ENCODE measurements at regions not wholly inside any gene's neighbourhood (a gene's known extent, or its start where the extent isn't known, plus 50 kb on each side); places are given as distances from the start of the nearest gene placed in this dataset.

GRCh38 chr2:144702051-144702450 is 182.1 kb upstream of the ZEB2 start:
- no TSS peak for BruUV-seq (replicated peaks)
- TF ChIP-seq EZH2 (IDR thresholded peaks at IDR 0.05; ENCODE audit: borderline replicate concordance, low read depth, low read length, poor library complexity, severe bottlenecking) (no peak), CTCF (conservative IDR thresholded peaks at IDR 0.05; ENCODE audit: low read depth, low read length) (no peak)
- no peaks in the 10 kb centered on the region for H3K36me3 ChIP-seq (ENCODE audit: insufficient read depth, low read length, poor library complexity, severe bottlenecking)

GRCh38 chr2:144701259-144701658 is 181.3 kb upstream of the ZEB2 start:
- Histone ChIP-seq H3K4me1 (ENCODE audit: insufficient read depth, low read length, poor library complexity, severe bottlenecking) (peaks cover 6% of the 10 kb centered on the region), H3K27me3 (replicated peaks; ENCODE audit: insufficient read depth, low read depth, low read length, poor library complexity) (no peaks in the 10 kb centered on the region), H3K36me3 (ENCODE audit: insufficient read depth, low read length, poor library complexity, severe bottlenecking) (no peaks in the 10 kb centered on the region), H3K27ac (ENCODE audit: low read depth, low read length, poor library complexity, severe bottlenecking) (no peak overlapping the region), H3K4me3 (ENCODE audit: low read depth, low read length, poor library complexity, severe bottlenecking) (no peak overlapping the region), H3K9me3 (ENCODE audit: low read depth, low read length, poor library complexity, severe bottlenecking) (no peaks in the 10 kb centered on the region)
- TF ChIP-seq EZH2 (IDR thresholded peaks at IDR 0.05; ENCODE audit: borderline replicate concordance, low read depth, low read length, poor library complexity, severe bottlenecking) (no peak), CTCF (conservative IDR thresholded peaks at IDR 0.05; ENCODE audit: low read depth, low read length) (no peak)
- intact Hi-C loops (cut with micrococcal nuclease; ENCODE audit: unreplicated experiment), result no loop called here
- no peak for DNase-seq (ENCODE audit: low spot score)
- POLR2A ChIA-PET (ENCODE audit: low non-redundant PET), result no interaction called here
- no TSS peak for BruUV-seq (replicated peaks)
- CTCF ChIA-PET, result no interaction called here

More at GRCh38 chr2:144702051-144702450, 182.1 kb upstream of the ZEB2 start:
- Histone ChIP-seq H3K9me3 (ENCODE audit: low read depth, low read length, poor library complexity, severe bottlenecking) (no peaks in the 10 kb centered on the region), H3K4me3 (ENCODE audit: low read depth, low read length, poor library complexity, severe bottlenecking) (no peak overlapping the region), H3K27me3 (replicated peaks; ENCODE audit: insufficient read depth, low read depth, low read length, poor library complexity) (no peaks in the 10 kb centered on the region), H3K27ac (ENCODE audit: low read depth, low read length, poor library complexity, severe bottlenecking) (no peak overlapping the region), H3K4me1 (ENCODE audit: insufficient read depth, low read length, poor library complexity, severe bottlenecking) (peaks cover 6% of the 10 kb centered on the region)
- POLR2A ChIA-PET (ENCODE audit: low non-redundant PET), result no interaction called here
- DNase-seq (ENCODE audit: low spot score), result no peak
- intact Hi-C loops (cut with micrococcal nuclease; ENCODE audit: unreplicated experiment), result no loop called here
- CTCF ChIA-PET, result no interaction called here

GRCh38 chr2:144698156-144698555 is 178.2 kb upstream of the ZEB2 start:
- TF ChIP-seq EZH2 (IDR thresholded peaks at IDR 0.05; ENCODE audit: borderline replicate concordance, low read depth, low read length, poor library complexity, severe bottlenecking) (no peak), CTCF (conservative IDR thresholded peaks at IDR 0.05; ENCODE audit: low read depth, low read length) (no peak)
- no TSS peak for BruUV-seq (replicated peaks)
- Histone ChIP-seq H3K4me1 (ENCODE audit: insufficient read depth, low read length, poor library complexity, severe bottlenecking) (no peaks in the 10 kb centered on the region), H3K4me3 (ENCODE audit: low read depth, low read length, poor library complexity, severe bottlenecking) (no peak overlapping the region), H3K36me3 (ENCODE audit: insufficient read depth, low read length, poor library complexity, severe bottlenecking) (no peaks in the 10 kb centered on the region), H3K27me3 (replicated peaks; ENCODE audit: insufficient read depth, low read depth, low read length, poor library complexity) (no peaks in the 10 kb centered on the region), H3K27ac (ENCODE audit: low read depth, low read length, poor library complexity, severe bottlenecking) (no peak overlapping the region), H3K9me3 (ENCODE audit: low read depth, low read length, poor library complexity, severe bottlenecking) (no peaks in the 10 kb centered on the region)
- intact Hi-C loops (cut with micrococcal nuclease; ENCODE audit: unreplicated experiment), result no loop called here
- CTCF ChIA-PET, result interaction anchor here (0.8 kb wide), 1 partner anchor 1438 kb away, joined by 4 read pairs; no protein-coding TSS in a partner anchor
- no peak for DNase-seq (ENCODE audit: low spot score)
- POLR2A ChIA-PET (ENCODE audit: low non-redundant PET), result no interaction called here
